PC-9 (cell line): ENCODE measurements at regions not wholly inside any gene's neighbourhood (a gene's known extent, or its start where the extent isn't known, plus 50 kb on each side); places are given as distances from the start of the nearest gene placed in this dataset.

Experiments used
- EZH2 ChIP-seq: fragments of 200-600 bp; sonication (generic); IDR thresholded peaks from 2 replicates; pipeline ENCODE4 v1.8.0; 2017; ENCODE audit warnings: antibody characterized with exemption, low read depth
- TF ChIP-seq, protein P1 (sequence below): fragments of 200-600 bp; sonication (generic); conservative IDR thresholded peaks from 2 replicates; pipeline ENCODE4 v1.6.1; 2017; ENCODE audit warnings: mixed run types, antibody characterized with exemption, mild to moderate bottlenecking, moderate library complexity

DNA sequence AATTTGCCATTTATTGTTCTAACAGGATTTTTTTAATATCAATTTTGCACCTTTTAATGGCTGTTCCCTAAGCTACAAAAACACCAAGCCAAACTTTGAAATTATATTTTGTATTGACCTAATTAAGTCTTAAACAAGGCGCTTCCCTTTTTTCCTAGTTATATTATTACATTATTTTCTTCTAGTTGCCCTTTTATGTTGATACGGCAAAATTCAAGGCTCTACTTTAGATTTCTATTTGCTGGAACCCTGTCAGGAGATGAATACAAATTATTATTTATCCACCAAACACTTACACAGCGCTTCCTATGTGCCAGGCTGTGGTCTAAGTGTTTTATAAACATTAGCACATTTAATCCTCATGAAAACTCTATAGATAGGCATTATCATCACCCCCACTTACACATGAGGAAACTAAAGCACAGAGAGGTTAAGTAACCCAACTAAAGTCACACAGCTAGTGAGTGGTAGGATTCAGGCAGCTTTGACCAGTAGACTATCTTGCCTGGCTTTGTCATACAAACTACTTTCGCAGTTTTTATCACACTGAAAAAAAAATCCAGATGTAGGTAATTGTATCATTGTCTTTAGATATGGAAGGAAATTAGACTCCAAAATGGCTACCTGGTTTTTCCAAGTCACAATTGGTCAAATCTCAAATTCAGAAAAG is 456.5 kb downstream of the STK39 start:
- TF ChIP-seq, protein P1, sequence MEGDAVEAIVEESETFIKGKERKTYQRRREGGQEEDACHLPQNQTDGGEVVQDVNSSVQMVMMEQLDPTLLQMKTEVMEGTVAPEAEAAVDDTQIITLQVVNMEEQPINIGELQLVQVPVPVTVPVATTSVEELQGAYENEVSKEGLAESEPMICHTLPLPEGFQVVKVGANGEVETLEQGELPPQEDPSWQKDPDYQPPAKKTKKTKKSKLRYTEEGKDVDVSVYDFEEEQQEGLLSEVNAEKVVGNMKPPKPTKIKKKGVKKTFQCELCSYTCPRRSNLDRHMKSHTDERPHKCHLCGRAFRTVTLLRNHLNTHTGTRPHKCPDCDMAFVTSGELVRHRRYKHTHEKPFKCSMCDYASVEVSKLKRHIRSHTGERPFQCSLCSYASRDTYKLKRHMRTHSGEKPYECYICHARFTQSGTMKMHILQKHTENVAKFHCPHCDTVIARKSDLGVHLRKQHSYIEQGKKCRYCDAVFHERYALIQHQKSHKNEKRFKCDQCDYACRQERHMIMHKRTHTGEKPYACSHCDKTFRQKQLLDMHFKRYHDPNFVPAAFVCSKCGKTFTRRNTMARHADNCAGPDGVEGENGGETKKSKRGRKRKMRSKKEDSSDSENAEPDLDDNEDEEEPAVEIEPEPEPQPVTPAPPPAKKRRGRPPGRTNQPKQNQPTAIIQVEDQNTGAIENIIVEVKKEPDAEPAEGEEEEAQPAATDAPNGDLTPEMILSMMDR = no peak
- TF ChIP-seq EZH2 = no peak
